Panc1 (cell line): ENCODE measurements at regions not wholly inside any gene's neighbourhood (a gene's known extent, or its start where the extent isn't known, plus 50 kb on each side); places are given as distances from the start of the nearest gene placed in this dataset.

Experiments used
- ATAC-seq: fragments of 200-7000 bp; cut with Tn5 transposase; 2 replicates; pipeline ENCODE4 v1.9.1; 2020; ENCODE audit warnings: mild to moderate bottlenecking, moderate library complexity
- BruUV-seq: library from RNA; stranded (reverse); fragments of 400-500 nt; replicated peaks from 2 replicates; lab custom pipeline; 2021; lab: Mats Ljungman, UMichigan
- CTCF ChIA-PET: fragments of 300-600 bp; sonication (Branson Sonifier 250); formaldehyde crosslinking; loops from one replicate; lab custom pipeline; 2022; ENCODE audit warnings: antibody characterized with exemption; lab: Charles Lee
- POLR2A ChIA-PET: fragments of 300-600 bp; sonication (Branson Sonifier 250); formaldehyde crosslinking; loops from one replicate; lab custom pipeline; 2022; ENCODE audit warnings: antibody characterized with exemption; lab: Charles Lee
- DNase-seq: peaks from one replicate; pipeline ENCODE4 v3.0.0-alpha.2; 2010; ENCODE audit warnings: low read depth, low spot score
- H3K27ac ChIP-seq: 2 replicates; pipeline ENCODE4 v1.5.1; 2011; ENCODE audit warnings: mild to moderate bottlenecking, low read length, inconsistent platforms
- H3K27me3 ChIP-seq: fragments of 200-500 bp; sonication (Bioruptor generic); 2 replicates; pipeline ENCODE4 v1.6.0; 2014; ENCODE audit warnings: low read length, inconsistent platforms; ENCODE audit not compliant: control insufficient read depth, insufficient read depth
- H3K36me3 ChIP-seq: fragments of 200-500 bp; sonication (Bioruptor generic); 2 replicates; pipeline ENCODE4 v1.5.1; 2014; ENCODE audit warnings: inconsistent platforms, mild to moderate bottlenecking, low read length, moderate library complexity; ENCODE audit not compliant: control insufficient read depth, insufficient read depth
- H3K4me1 ChIP-seq: 2 replicates; pipeline ENCODE4 v1.5.1; 2011; ENCODE audit warnings: inconsistent platforms, mild to moderate bottlenecking, low read length, moderate library complexity; ENCODE audit not compliant: control insufficient read depth, insufficient read depth
- H3K4me3 ChIP-seq, 2 experiments: 2 replicates each; pipeline ENCODE4 v1.5.1; 2011 to 2012; ENCODE audit warnings: low read depth in 2 of 2, low read length in 2 of 2, mild to moderate bottlenecking in 2 of 2, inconsistent platforms in 1 of 2, moderate library complexity in 1 of 2
- H3K9me3 ChIP-seq: fragments of 200-500 bp; sonication (Bioruptor generic); 2 replicates; pipeline ENCODE4 v1.5.1; 2014; ENCODE audit warnings: low read depth, mild to moderate bottlenecking, inconsistent platforms, low read length, moderate library complexity; ENCODE audit not compliant: control insufficient read depth, insufficient read depth
- CTCF ChIP-seq: fragments of 450-650 bp; IDR thresholded peaks from 2 replicates; pipeline ENCODE4 v1.5.1; 2017; ENCODE audit warnings: mild to moderate bottlenecking
- POLR2AphosphoS5 ChIP-seq: IDR thresholded peaks from 2 replicates; pipeline ENCODE4 v1.6.1; 2012; ENCODE audit warnings: mild to moderate bottlenecking, low read depth, low read length, moderate library complexity
- REST ChIP-seq, 2 experiments: IDR thresholded peaks; 2 replicates each; pipeline ENCODE4 v1.6.1; 2011 to 2012; ENCODE audit warnings: low read depth in 2 of 2, control low read depth in 1 of 2, low read length in 1 of 2, mild to moderate bottlenecking in 1 of 2, moderate library complexity in 1 of 2; ENCODE audit not compliant: insufficient read depth in 1 of 2
- SIN3A ChIP-seq: IDR thresholded peaks from 2 replicates; pipeline ENCODE4 v1.6.1; 2012; ENCODE audit warnings: low read depth, mild to moderate bottlenecking, low read length, moderate library complexity, borderline replicate concordance; ENCODE audit not compliant: insufficient read depth
- TCF7L2 ChIP-seq: IDR thresholded peaks from 2 replicates; pipeline ENCODE4 v1.6.1; 2011; ENCODE audit warnings: mild to moderate bottlenecking, low read depth, low read length, inconsistent platforms
- in situ Hi-C: cut with HindIII; loops from 2 replicates; pipeline ENCODE4 v1.10.0; 2016; ENCODE audit warnings: low sequenced_read_pairs, low pct_unique_long_range_greater_than_20kb
- intact Hi-C: fragments of 100-400 bp; cut with micrococcal nuclease; formaldehyde crosslinking; loops from one replicate; pipeline ENCODE4 v1.10.0; 2022; ENCODE audit not compliant: unreplicated experiment

DNA sequence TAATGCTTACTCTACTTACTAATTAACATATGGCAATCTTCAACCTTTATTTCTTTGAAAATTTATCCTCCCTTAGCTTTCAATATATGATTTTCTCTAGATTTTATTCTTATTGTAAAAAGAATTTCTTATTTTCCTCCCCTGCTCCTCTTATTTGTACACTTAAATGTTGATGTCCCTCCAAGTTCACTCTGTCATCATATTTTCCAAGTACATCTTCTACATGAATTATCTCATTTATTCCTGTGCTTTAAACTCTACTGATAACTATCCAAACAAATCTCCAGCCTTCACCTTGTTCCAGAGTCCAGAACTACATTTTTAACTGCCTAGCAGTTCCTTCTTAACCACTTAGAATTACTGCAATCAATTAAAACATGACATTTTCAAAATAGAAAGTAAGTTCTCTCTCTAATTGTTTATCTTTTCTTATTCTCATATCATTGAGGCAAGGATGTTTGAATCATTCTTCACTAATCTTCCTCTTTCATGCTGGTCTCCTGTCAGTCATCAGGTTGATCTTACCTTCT lies 261.6 kb upstream of the FAR2 start:
- CTCF ChIA-PET = no interaction called here
- POLR2A ChIA-PET = no interaction called here
- Histone ChIP-seq H3K27ac (no peak overlapping the region), H3K9me3 (no peaks in the 10 kb centered on the region), H3K36me3 (no peaks in the 10 kb centered on the region), H3K4me3 (no peak overlapping the region), H3K27me3 (no peaks in the 10 kb centered on the region), H3K4me1 (no peaks in the 10 kb centered on the region)
- intact Hi-C loops (no loop called here), in situ Hi-C loops (no loop called here)
- TF ChIP-seq CTCF (no peak), REST (IDR thresholded peaks at IDR 0.05; ENCODE audit: insufficient read depth in 1 of 2, low read depth in 2 of 2, low read length in 1 of 2) (no peak), POLR2AphosphoS5 (no peak), TCF7L2 (no peak), SIN3A (no peak)
- no peak for ATAC-seq
- DNase-seq = no peak
- no TSS peak for BruUV-seq

DNA sequence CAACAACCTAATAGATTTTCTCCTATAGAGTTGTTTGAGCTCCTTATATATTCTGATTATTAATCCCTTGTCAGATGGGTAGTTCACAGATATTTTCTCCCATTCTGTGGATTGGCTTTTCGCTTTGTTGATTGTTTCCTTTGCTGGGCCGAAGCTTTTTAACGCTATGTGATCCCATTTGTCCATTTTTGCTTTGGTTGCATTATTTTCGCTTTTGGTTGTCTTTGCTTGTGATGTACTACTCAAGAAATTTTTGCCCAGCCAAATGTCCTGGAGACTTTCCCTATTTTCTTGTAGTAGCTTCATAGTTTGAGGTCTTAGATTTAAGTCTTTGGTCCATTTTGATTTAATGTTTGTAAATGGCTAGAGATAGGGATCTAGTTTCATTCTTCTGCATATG lies 258.4 kb upstream of the FAR2 start:
- in situ Hi-C loops = no loop called here
- H3K27ac ChIP-seq = no peak overlapping the region
- no peaks in the 10 kb centered on the region for H3K36me3 ChIP-seq
- no peak overlapping the region for H3K4me3 ChIP-seq
- CTCF ChIA-PET = no interaction called here
- ATAC-seq (no peak), DNase-seq (no peak)
- H3K9me3 ChIP-seq = no peaks in the 10 kb centered on the region
- POLR2A ChIA-PET = no interaction called here
- intact Hi-C loops = no loop called here
- H3K27me3 ChIP-seq = no peaks in the 10 kb centered on the region
- no TSS peak for BruUV-seq
- no peak for TF ChIP-seq SIN3A
- no peak for TF ChIP-seq POLR2AphosphoS5
- no peak for TF ChIP-seq TCF7L2
- TF ChIP-seq CTCF = no peak
- no peak for TF ChIP-seq REST (IDR thresholded peaks at IDR 0.05; ENCODE audit: insufficient read depth in 1 of 2, low read depth in 2 of 2, low read length in 1 of 2)
- H3K4me1 ChIP-seq = no peaks in the 10 kb centered on the region
